GM23338 (cell line): ENCODE measurements at regions not wholly inside any gene's neighbourhood (a gene's known extent, or its start where the extent isn't known, plus 50 kb on each side); places are given as distances from the start of the nearest gene placed in this dataset.

Experiments used
- ATAC-seq: fragments of 200-7000 bp; cut with Tn5 transposase; 3 replicates; pipeline ENCODE4 v1.9.1; 2020
- DNase-seq: peaks from one replicate; pipeline ENCODE4 v3.0.0-alpha.2; 2015; ENCODE audit warnings: low spot score
- H2AFZ ChIP-seq: fragments of 200-600 bp; sonication (generic); 2 replicates; pipeline ENCODE4 v1.8.0; 2016; ENCODE audit warnings: antibody characterized with exemption, mild to moderate bottlenecking, moderate library complexity
- H3F3A ChIP-seq: fragments of 200-600 bp; sonication (generic); replicated peaks from 2 replicates; pipeline ENCODE4 v1.8.0; 2017; ENCODE audit warnings: antibody characterized with exemption, mixed run types, low read depth
- H3K27ac ChIP-seq: fragments of 200-600 bp; sonication (generic); 2 replicates; pipeline ENCODE4 v1.6.1; 2016; ENCODE audit warnings: low read depth
- H3K27me3 ChIP-seq: fragments of 200-600 bp; sonication (generic); 2 replicates; pipeline ENCODE4 v1.8.0; 2016; ENCODE audit warnings: mild to moderate bottlenecking, mixed run types, moderate library complexity; ENCODE audit not compliant: insufficient read depth
- H3K36me3 ChIP-seq: fragments of 200-600 bp; sonication (generic); 2 replicates; pipeline ENCODE4 v1.8.0; 2016; ENCODE audit warnings: mild to moderate bottlenecking; ENCODE audit not compliant: insufficient read depth
- H3K4me1 ChIP-seq: fragments of 200-600 bp; sonication (generic); 2 replicates; pipeline ENCODE4 v1.8.0; 2016; ENCODE audit warnings: mild to moderate bottlenecking, moderate library complexity; ENCODE audit not compliant: insufficient read depth
- H3K4me2 ChIP-seq: fragments of 200-600 bp; sonication (generic); 2 replicates; pipeline ENCODE4 v1.7.1; 2017; ENCODE audit warnings: mixed run types
- H3K4me3 ChIP-seq: fragments of 200-600 bp; sonication (generic); 2 replicates; pipeline ENCODE4 v1.6.1; 2016; ENCODE audit warnings: mixed run types
- H3K79me2 ChIP-seq: fragments of 200-600 bp; sonication (generic); replicated peaks from 2 replicates; pipeline ENCODE4 v1.8.0; 2017; ENCODE audit warnings: mild to moderate bottlenecking; ENCODE audit not compliant: insufficient read depth
- H3K9me2 ChIP-seq: fragments of 200-600 bp; sonication (generic); 2 replicates; pipeline ENCODE4 v1.8.0; 2017; ENCODE audit not compliant: insufficient read depth
- H4K20me1 ChIP-seq: fragments of 200-600 bp; sonication (generic); replicated peaks from 2 replicates; pipeline ENCODE4 v1.8.0; 2017; ENCODE audit warnings: mild to moderate bottlenecking; ENCODE audit not compliant: insufficient read depth
- H3K27ac Mint-ChIP-seq: 2 replicates; pipeline ENCODE4 v1.8.0; 2020; ENCODE audit warnings: inconsistent platforms, mild to moderate bottlenecking, moderate library complexity, mixed read lengths
- H3K27me3 Mint-ChIP-seq: 3 replicates; pipeline ENCODE4 v1.8.0; 2022; ENCODE audit warnings: low read depth, mild to moderate bottlenecking, moderate library complexity, mixed read lengths, inconsistent platforms; ENCODE audit not compliant: insufficient read depth, poor library complexity
- H3K36me3 Mint-ChIP-seq: 3 replicates; pipeline ENCODE4 v1.8.0; 2021; ENCODE audit warnings: low read depth, mild to moderate bottlenecking, inconsistent platforms, moderate library complexity, mixed read lengths
- H3K4me1 Mint-ChIP-seq: 3 replicates; pipeline ENCODE4 v1.8.0; 2020; ENCODE audit warnings: mild to moderate bottlenecking, inconsistent platforms, mixed read lengths
- H3K4me3 Mint-ChIP-seq: 3 replicates; pipeline ENCODE4 v1.8.0; 2021; ENCODE audit warnings: moderate library complexity, mild to moderate bottlenecking, inconsistent platforms, mixed read lengths
- H3K9me3 Mint-ChIP-seq: 3 replicates; pipeline ENCODE4 v1.8.0; 2020; ENCODE audit warnings: moderate library complexity, mild to moderate bottlenecking, inconsistent platforms, mixed read lengths
- CREB1 ChIP-seq: fragments of 250-450 bp; sonication (Bioruptor Pico); IDR thresholded peaks from 2 replicates; pipeline ENCODE4 v1.5.0; 2020; ENCODE audit warnings: low read depth, mild to moderate bottlenecking, moderate library complexity
- CTCF ChIP-seq, 2 experiments: fragments of 200-600 bp in 1 of 2; sonication (generic) in 1 of 2; conservative IDR thresholded peaks; 2 replicates each; pipeline versions ENCODE4 v1.5.1 to v1.6.1; 2016 to 2017; ENCODE audit warnings: antibody characterized with exemption in 2 of 2, low read depth in 2 of 2, mild to moderate bottlenecking in 2 of 2, moderate library complexity in 1 of 2
- EZH2 ChIP-seq: fragments of 200-600 bp; sonication (generic); IDR thresholded peaks from one replicate; pipeline ENCODE4 v1.8.0; 2017; ENCODE audit warnings: antibody characterized with exemption, mild to moderate bottlenecking, low read depth; ENCODE audit not compliant: unreplicated experiment
- EZH2phosphoT487 ChIP-seq: fragments of 200-600 bp; sonication (generic); IDR thresholded peaks from one replicate; pipeline ENCODE4 v1.8.1; 2018; ENCODE audit warnings: antibody characterized with exemption; ENCODE audit not compliant: unreplicated experiment
- JUNB ChIP-seq: IDR thresholded peaks from one replicate; pipeline ENCODE4 v1.6.1; 2016; ENCODE audit warnings: antibody characterized with exemption; ENCODE audit not compliant: unreplicated experiment
- NANOG ChIP-seq: IDR thresholded peaks from 2 replicates; pipeline ENCODE4 v1.6.1; 2016; ENCODE audit warnings: antibody characterized with exemption, borderline replicate concordance
- POLR2AphosphoS5 ChIP-seq: IDR thresholded peaks from 2 replicates; pipeline ENCODE4 v1.6.1; 2016; ENCODE audit warnings: antibody characterized with exemption, low read depth
- REST ChIP-seq: IDR thresholded peaks from one replicate; pipeline ENCODE4 v1.6.1; 2018; ENCODE audit warnings: antibody characterized with exemption; ENCODE audit not compliant: unreplicated experiment
- STAT1 ChIP-seq: IDR thresholded peaks from one replicate; pipeline ENCODE4 v1.6.1; 2016; ENCODE audit warnings: antibody characterized with exemption; ENCODE audit not compliant: unreplicated experiment
- ZNF114 ChIP-seq: fragments of 250-450 bp; sonication (Bioruptor Pico); IDR thresholded peaks from 2 replicates; pipeline ENCODE4 v1.5.0; 2020; ENCODE audit warnings: mild to moderate bottlenecking, moderate library complexity
- ZNF331 ChIP-seq: fragments of 250-450 bp; sonication (Bioruptor Pico); IDR thresholded peaks from 2 replicates; pipeline ENCODE4 v1.5.0; 2020; ENCODE audit warnings: low read depth, mild to moderate bottlenecking, moderate library complexity
- TF ChIP-seq, protein P1 (sequence below): IDR thresholded peaks from 2 replicates; pipeline ENCODE4 v1.6.1; 2016; ENCODE audit warnings: antibody characterized with exemption

GRCh38 chr1:71190843-71191242 lies 110.0 kb upstream of the ZRANB2 start (continued):
- TF ChIP-seq, protein P1, sequence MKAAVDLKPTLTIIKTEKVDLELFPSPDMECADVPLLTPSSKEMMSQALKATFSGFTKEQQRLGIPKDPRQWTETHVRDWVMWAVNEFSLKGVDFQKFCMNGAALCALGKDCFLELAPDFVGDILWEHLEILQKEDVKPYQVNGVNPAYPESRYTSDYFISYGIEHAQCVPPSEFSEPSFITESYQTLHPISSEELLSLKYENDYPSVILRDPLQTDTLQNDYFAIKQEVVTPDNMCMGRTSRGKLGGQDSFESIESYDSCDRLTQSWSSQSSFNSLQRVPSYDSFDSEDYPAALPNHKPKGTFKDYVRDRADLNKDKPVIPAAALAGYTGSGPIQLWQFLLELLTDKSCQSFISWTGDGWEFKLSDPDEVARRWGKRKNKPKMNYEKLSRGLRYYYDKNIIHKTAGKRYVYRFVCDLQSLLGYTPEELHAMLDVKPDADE, result no peak
- no peak for TF ChIP-seq STAT1

- Mint-ChIP-seq H3K36me3 (no peaks in the 10 kb centered on the region), H3K27me3 (peaks cover 3% of the 10 kb centered on the region), H3K4me1 (no peaks in the 10 kb centered on the region), H3K4me3 (no peak overlapping the region), H3K27ac (no peak overlapping the region), H3K9me3 (peaks cover 4% of the 10 kb centered on the region; the same call in 1 of the 3 replicates)
- Histone ChIP-seq H4K20me1 (no peaks in the 10 kb centered on the region), H3K9me2 (peaks cover 7% of the 10 kb centered on the region; the same call in 1 of the 2 replicates), H3K36me3 (no peaks in the 10 kb centered on the region), H3K4me1 (no peaks in the 10 kb centered on the region), H3K4me2 (no peak overlapping the region), H3K27me3 (no peaks in the 10 kb centered on the region), H3F3A (no peaks in the 10 kb centered on the region), H3K27ac (no peak overlapping the region), H3K79me2 (no peaks in the 10 kb centered on the region), H3K4me3 (no peak overlapping the region), H2AFZ (no peak overlapping the region)
- ATAC-seq (no peak), DNase-seq (no peak)
- no peak for TF ChIP-seq JUNB
- TF ChIP-seq CREB1, result no peak
- TF ChIP-seq ZNF114 (CRISPR knock-in tag), result no peak
- TF ChIP-seq POLR2AphosphoS5, result no peak
- TF ChIP-seq CTCF (conservative IDR thresholded peaks at IDR 0.05; ENCODE audit: low read depth in 2 of 2), result no peak
- TF ChIP-seq NANOG, result no peak
- no peak for TF ChIP-seq EZH2
- TF ChIP-seq ZNF331 (CRISPR knock-in tag), result no peak
- TF ChIP-seq STAT1, result no peak
- TF ChIP-seq, protein P1, result no peak
- TF ChIP-seq EZH2phosphoT487, result no peak
- TF ChIP-seq REST, result no peak
Measured at GRCh38 chr1:71184410-71184809, 103.6 kb upstream of the ZRANB2 start.
